WTC11 (cell line): ENCODE measurements at regions not wholly inside any gene's neighbourhood (a gene's known extent, or its start where the extent isn't known, plus 50 kb on each side); places are given as distances from the start of the nearest gene placed in this dataset.

Experiments
- ATAC-seq: fragments of 200-7000 bp; cut with Tn5 transposase; 2 replicates; pipeline ENCODE4 v1.10.0; 2021; ENCODE audit warnings: mild to moderate bottlenecking, moderate library complexity
- CTCF ChIA-PET: fragments of 300-600 bp; sonication (Branson Sonifier 250); formaldehyde crosslinking; loops from one replicate; lab custom pipeline; 2021; ENCODE audit warnings: antibody characterized with exemption; lab: Charles Lee
- POLR2A ChIA-PET: fragments of 350-600 bp; sonication (Branson Sonifier 250); formaldehyde crosslinking; loops from one replicate; lab custom pipeline; 2021; ENCODE audit warnings: antibody characterized with exemption; lab: Charles Lee
- DNase-seq: peaks from one replicate; pipeline ENCODE4 v3.0.0; 2021; ENCODE audit warnings: low spot score
- H3K27ac Mint-ChIP-seq: 2 replicates; pipeline ENCODE4 v1.8.0; 2021; ENCODE audit warnings: mixed read lengths
- H3K27me3 Mint-ChIP-seq: 2 replicates; pipeline ENCODE4 v1.8.0; 2021; ENCODE audit warnings: low read depth, mild to moderate bottlenecking, moderate library complexity, mixed read lengths
- H3K36me3 Mint-ChIP-seq: 2 replicates; pipeline ENCODE4 v1.8.0; 2021; ENCODE audit warnings: mixed read lengths
- H3K4me1 Mint-ChIP-seq: 2 replicates; pipeline ENCODE4 v1.8.0; 2022; ENCODE audit warnings: mixed read lengths
- H3K4me3 Mint-ChIP-seq: 2 replicates; pipeline ENCODE4 v1.8.0; 2021; ENCODE audit warnings: mild to moderate bottlenecking, moderate library complexity, mixed read lengths
- H3K9me3 Mint-ChIP-seq: 2 replicates; pipeline ENCODE4 v1.8.0; 2021; ENCODE audit warnings: mixed read lengths
- AFF4 ChIP-seq: sonication (generic); formaldehyde crosslinking; IDR thresholded peaks from 2 replicates; pipeline ENCODE4 v1.8.1; 2023; ENCODE audit warnings: mild to moderate bottlenecking, missing genetic modification reagents, borderline replicate concordance
- ATF3 ChIP-seq: sonication (generic); formaldehyde crosslinking; conservative IDR thresholded peaks from 2 replicates; pipeline ENCODE4 v1.8.1; 2022; ENCODE audit warnings: mild to moderate bottlenecking, missing genetic modification reagents
- ATF6 ChIP-seq: sonication (generic); formaldehyde crosslinking; IDR thresholded peaks from 2 replicates; pipeline ENCODE4 v1.8.1; 2023; ENCODE audit warnings: mild to moderate bottlenecking, missing genetic modification reagents
- CBFB ChIP-seq: sonication (generic); formaldehyde crosslinking; IDR thresholded peaks from 2 replicates; pipeline ENCODE4 v1.8.1; 2022; ENCODE audit warnings: mild to moderate bottlenecking, low read depth, missing genetic modification reagents
- CREB1 ChIP-seq: sonication (generic); formaldehyde crosslinking; IDR thresholded peaks from 2 replicates; pipeline ENCODE4 v1.8.0; 2023; ENCODE audit warnings: mild to moderate bottlenecking, missing genetic modification reagents
- ELF4 ChIP-seq: sonication (generic); formaldehyde crosslinking; IDR thresholded peaks from 2 replicates; pipeline ENCODE4 v1.8.1; 2022; ENCODE audit warnings: low read depth, mild to moderate bottlenecking, moderate library complexity, missing genetic modification reagents
- KAT7 ChIP-seq: sonication (generic); formaldehyde crosslinking; IDR thresholded peaks from 2 replicates; pipeline ENCODE4 v1.8.1; 2023; ENCODE audit warnings: missing genetic modification reagents, mild to moderate bottlenecking, borderline replicate concordance
- MAX ChIP-seq: sonication (generic); formaldehyde crosslinking; IDR thresholded peaks from 2 replicates; pipeline ENCODE4 v1.8.0; 2022; ENCODE audit warnings: mild to moderate bottlenecking, missing genetic modification reagents
- OVOL2 ChIP-seq: fragments of 250-450 bp; sonication (Bioruptor Pico); IDR thresholded peaks from 2 replicates; pipeline ENCODE4 v1.9.0; 2021; ENCODE audit warnings: mild to moderate bottlenecking, borderline replicate concordance
- PRDM15 ChIP-seq: sonication (generic); formaldehyde crosslinking; IDR thresholded peaks from 2 replicates; pipeline ENCODE4 v1.8.0; 2022; ENCODE audit warnings: missing genetic modification reagents
- SMAD3 ChIP-seq: sonication (generic); formaldehyde crosslinking; IDR thresholded peaks from 2 replicates; pipeline ENCODE4 v1.8.0; 2022; ENCODE audit warnings: missing genetic modification reagents, mild to moderate bottlenecking, borderline replicate concordance
- SP1 ChIP-seq: sonication (generic); formaldehyde crosslinking; conservative IDR thresholded peaks from 2 replicates; pipeline ENCODE4 v1.8.1; 2022; ENCODE audit warnings: missing genetic modification reagents
- STAT6 ChIP-seq: sonication (generic); formaldehyde crosslinking; conservative IDR thresholded peaks from 2 replicates; pipeline ENCODE4 v1.8.1; 2023; ENCODE audit warnings: mild to moderate bottlenecking, low read depth, missing genetic modification reagents, moderate library complexity
- TEAD4 ChIP-seq: sonication (generic); formaldehyde crosslinking; IDR thresholded peaks from 2 replicates; pipeline ENCODE4 v1.8.0; 2022; ENCODE audit warnings: mild to moderate bottlenecking, missing genetic modification reagents
- ZNF219 ChIP-seq: sonication (generic); formaldehyde crosslinking; IDR thresholded peaks from 2 replicates; pipeline ENCODE4 v1.8.0; 2023; ENCODE audit warnings: missing genetic modification reagents, mild to moderate bottlenecking, borderline replicate concordance
- ZSCAN18 ChIP-seq: fragments of 250-450 bp; sonication (Bioruptor Pico); IDR thresholded peaks from 2 replicates; pipeline ENCODE4 v2.1.2; 2022; ENCODE audit warnings: mild to moderate bottlenecking, moderate library complexity

- peaks cover 5% of the 10 kb centered on the region; the same call in 1 of the 2 replicates for H3K9me3 Mint-ChIP-seq
- POLR2A ChIA-PET: no interaction called here
- H3K27ac Mint-ChIP-seq: no peak overlapping the region
- H3K36me3 Mint-ChIP-seq: no peaks in the 10 kb centered on the region
- CTCF ChIA-PET: interaction anchor here (0.8 to 1.5 kb wide), 2 partner anchors 13 to 161 kb away, joined by 4 read pairs; no protein-coding TSS in a partner anchor
- DNase-seq (no peak), ATAC-seq (no peak)
- H3K4me3 Mint-ChIP-seq: no peak overlapping the region
- H3K27me3 Mint-ChIP-seq: no peaks in the 10 kb centered on the region
- TF ChIP-seq SP1 (CRISPR knock-in tag) (no peak), SMAD3 (no peak), ATF6 (CRISPR knock-in tag) (no peak), AFF4 (CRISPR knock-in tag) (no peak), ZSCAN18 (no peak), OVOL2 (CRISPR knock-in tag) (no peak)
- peaks cover 10% of the 10 kb centered on the region for H3K4me1 Mint-ChIP-seq
These were observed 503.7 kb downstream of the MATN1 start for GRCh38 chr1:30219675-30220074.

- DNase-seq: no peak
- H3K4me1 Mint-ChIP-seq: peaks cover 10% of the 10 kb centered on the region
- no peaks in the 10 kb centered on the region for H3K36me3 Mint-ChIP-seq
- no peak for ATAC-seq
- H3K27me3 Mint-ChIP-seq: no peaks in the 10 kb centered on the region
- TF ChIP-seq MAX (CRISPR knock-in tag) (no peak), CBFB (no peak), TEAD4 (CRISPR knock-in tag) (no peak), ZNF219 (CRISPR knock-in tag) (no peak), ELF4 (no peak), PRDM15 (CRISPR knock-in tag) (no peak), KAT7 (no peak), ATF3 (no peak), STAT6 (no peak), CREB1 (CRISPR knock-in tag) (no peak)
- POLR2A ChIA-PET: no interaction called here
- no peak overlapping the region for H3K4me3 Mint-ChIP-seq
- CTCF ChIA-PET: interaction anchor here (1.5 kb wide), 1 partner anchor 162 kb away, joined by 4 read pairs; no protein-coding TSS in a partner anchor
- peaks cover 5% of the 10 kb centered on the region; the same call in 1 of the 2 replicates for H3K9me3 Mint-ChIP-seq
- H3K27ac Mint-ChIP-seq: no peak overlapping the region
These were observed 504.9 kb downstream of the MATN1 start for GRCh38 chr1:30218438-30218837.
